ENCODE measurements at regions not wholly inside any gene's neighbourhood (a gene's known extent, or its start where the extent isn't known, plus 50 kb on each side); places are given as distances from the start of the nearest gene placed in this dataset.
"Not testable (repeated sequence)": the region's sequence is repeated elsewhere in the genome, so short reads cannot be mapped to it uniquely, and the experiment has no call there.

DNA sequence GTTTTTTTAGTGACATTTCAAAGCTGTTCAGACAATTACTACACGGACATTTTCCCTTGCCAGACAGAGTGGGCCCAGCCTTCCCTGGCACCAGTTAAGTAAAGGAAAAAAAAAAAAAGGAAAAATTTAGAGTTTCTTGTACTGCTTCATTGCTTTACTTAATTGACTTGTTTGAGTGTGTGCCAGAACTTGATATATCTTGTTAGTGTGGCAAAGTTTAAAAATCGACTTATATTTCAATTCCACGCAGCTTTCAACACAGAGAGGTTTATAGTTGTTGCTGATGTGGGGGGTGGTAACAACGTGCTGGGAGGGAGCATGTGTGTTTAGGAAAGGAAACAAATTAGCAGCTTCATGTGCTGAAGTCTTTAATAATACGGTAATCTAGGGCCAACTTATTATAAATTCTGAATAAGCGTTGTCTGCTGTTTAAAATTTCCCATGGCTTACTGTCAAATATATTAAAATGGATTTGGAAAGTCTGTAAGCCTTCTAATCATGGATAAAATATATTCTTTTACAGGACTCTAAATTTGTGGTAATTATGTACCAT, 1104.6 kb downstream of the SORCS3 start:
- in situ Hi-C loops (cut with HindIII; ENCODE audit: low sequenced_read_pairs) = no loop called here

DNA sequence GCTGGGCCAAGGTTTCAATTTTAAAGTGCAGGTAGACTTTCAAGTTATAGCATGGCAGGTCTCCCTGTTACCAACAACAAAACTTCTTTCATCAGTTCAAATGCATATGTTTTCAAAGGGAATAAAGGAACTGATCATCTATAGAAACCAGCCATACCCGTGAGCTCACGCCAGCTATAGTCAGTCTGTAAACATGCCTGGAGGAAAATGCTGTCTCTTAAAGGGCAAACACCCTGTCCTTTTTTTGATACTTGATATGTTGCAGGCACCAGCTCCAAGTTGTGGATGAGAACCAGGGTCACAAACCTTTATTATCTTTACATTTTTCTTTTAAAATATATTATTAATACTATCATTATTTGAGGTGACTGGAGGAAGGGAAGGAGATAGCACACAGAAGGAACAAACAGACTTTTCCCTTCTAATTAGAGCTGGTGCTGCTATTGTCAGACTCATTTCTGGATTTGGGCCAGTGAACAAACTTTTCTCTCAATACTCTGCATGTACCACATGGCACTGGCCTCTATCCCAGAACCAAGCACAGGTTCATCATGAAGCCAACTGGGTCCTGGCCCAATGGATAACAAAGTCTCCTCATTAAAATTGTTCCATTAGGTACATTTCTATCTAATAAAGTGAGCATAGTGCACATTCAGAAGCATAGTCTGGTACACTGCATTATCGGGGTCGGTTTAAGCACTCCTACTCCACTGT, 1102.4 kb downstream of the SORCS3 start:
- in situ Hi-C loops (cut with HindIII; ENCODE audit: low sequenced_read_pairs) = no loop called here

DNA sequence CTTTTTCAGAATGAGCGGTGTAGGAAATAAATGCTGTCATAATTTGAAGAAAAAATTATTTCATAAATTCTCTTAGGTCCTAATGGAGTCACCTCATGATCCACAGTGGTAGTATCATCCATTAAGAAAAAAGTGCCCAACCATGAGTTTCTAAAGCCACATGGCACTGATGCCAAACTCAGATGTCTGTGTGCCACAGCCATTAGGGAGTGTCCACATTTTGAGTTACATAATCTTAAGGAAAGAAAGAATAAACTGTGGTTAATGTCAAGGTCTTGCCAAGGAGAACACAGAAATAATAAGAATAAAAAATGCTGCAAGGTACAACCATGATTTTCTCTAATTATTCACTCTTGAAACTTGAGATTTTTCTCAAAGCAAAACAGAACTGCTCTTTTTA, 1101.8 kb downstream of the SORCS3 start:
- in situ Hi-C loops (cut with HindIII; ENCODE audit: low sequenced_read_pairs) = no loop called here

DNA sequence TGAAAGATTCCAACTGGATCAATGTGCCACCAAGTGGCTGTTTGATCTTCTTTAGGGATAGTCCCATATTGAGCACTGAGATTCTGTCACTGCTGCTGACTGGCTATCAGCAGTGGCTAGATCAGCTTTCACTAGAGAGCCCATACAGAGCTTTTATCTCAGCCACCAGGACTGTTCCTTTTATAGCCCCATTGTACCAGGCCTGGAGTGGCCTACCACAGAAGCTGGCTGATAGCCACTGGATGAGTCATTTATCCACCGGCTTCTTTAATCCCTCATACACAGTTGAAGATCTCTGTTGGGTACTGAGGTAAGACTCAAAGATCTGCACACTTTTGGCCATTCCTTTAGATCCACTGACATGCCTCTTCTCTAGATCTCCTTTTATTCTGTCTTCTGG, 1101.1 kb downstream of the SORCS3 start:
- in situ Hi-C loops (cut with HindIII; ENCODE audit: low sequenced_read_pairs) = no loop called here

DNA sequence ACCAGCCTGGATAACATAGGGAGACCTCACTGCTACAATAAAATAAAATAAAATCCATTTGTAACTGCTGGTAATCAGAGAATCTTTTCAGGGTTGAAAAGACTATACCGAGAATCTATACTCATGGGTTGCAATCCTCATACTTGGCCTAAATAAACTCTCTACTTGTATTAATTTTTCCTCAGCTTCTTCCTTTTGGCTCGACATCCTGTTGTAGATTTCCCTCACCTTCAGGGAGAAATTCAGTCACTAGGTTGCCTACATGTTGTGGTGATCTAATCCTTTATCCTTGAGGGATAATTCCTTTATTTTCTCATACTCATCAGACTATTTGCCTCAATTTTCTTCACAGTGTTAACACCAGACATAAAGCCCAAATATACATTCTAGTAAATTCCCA, 1093.4 kb downstream of the SORCS3 start:
- in situ Hi-C loops (cut with HindIII; ENCODE audit: low sequenced_read_pairs) = no loop called here

DNA sequence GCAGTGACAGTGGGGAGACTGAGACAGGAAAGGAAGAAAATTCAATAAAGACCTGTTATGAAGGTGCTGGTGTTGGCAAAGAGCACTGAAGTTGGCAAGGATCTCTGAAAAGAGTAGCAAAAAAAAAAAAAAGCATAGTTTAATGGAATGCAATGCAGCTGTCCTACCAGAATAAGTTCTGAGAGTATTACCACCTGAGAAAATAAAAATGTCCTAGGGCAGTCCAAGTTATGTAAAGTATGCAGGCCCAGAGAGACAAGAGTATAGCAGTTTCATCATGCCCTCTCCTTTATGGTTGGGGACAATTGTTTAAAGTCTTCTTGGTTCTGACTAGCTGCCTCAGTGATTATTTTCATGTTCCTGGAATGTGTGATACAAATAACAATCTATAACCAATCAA, 1092.8 kb downstream of the SORCS3 start:
- in situ Hi-C loops (cut with HindIII; ENCODE audit: low sequenced_read_pairs) = no loop called here

DNA sequence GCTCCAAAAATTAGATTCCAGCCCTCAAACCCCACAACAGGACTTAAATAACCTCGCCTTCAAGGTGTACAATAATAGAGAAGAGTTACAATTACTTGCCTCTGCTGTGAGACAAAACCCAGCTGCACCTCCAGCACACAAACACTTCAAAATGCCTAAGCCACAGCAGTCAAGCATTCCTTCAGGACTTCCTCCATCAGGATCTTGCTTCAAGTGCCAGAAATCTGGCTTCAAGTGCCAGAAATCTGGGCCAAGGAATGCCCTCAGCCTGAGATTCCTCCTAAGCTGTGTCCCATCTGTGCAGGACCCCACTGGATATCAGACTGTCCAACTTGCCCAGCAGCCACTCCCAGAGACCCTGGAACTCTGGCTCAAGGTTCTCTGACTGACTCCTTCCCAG, 1088.3 kb downstream of the SORCS3 start:
- in situ Hi-C loops (cut with HindIII; ENCODE audit: low sequenced_read_pairs) = no loop called here

DNA sequence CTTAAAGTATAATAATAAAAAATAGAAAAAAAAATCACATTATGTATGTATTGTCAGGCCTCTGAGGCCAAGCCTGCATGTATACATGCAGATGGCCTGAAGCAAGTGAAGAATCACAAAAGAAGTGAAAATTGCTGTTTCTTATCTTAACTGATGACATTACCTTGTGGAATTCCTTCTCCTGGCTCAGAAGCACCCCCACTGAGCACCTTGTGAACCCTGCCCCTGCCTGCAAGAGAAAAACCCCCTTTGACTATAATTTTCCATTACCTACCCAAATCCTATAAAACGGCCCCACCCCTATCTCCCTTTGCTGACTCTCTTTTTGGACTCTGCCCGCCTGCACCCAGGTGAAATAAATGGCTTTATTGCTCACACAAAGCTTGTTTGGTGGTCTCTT, 1086.5 kb downstream of the SORCS3 start:
- in situ Hi-C loops (cut with HindIII; ENCODE audit: low sequenced_read_pairs) = not testable (repeated sequence)

DNA sequence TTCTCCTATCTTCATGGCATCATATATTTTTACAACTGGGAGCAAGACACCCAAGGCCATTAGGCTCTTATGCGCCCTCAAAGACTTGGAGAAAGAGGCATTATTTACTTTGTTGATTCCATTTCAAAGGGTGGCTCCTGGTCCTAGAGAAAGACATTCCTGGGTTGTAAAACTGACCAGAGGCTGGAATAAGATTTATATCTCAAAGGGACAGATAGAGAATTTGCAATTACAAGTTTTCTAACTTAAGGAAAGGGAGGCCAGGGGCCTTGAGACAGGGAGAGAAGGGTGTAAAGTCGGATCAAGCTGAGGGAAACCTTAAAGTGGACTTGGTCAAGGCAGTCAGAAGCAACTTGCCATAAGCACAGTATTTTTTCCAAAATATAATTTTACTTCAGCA, 1086.0 kb downstream of the SORCS3 start:
- in situ Hi-C loops (cut with HindIII; ENCODE audit: low sequenced_read_pairs) = no loop called here

DNA sequence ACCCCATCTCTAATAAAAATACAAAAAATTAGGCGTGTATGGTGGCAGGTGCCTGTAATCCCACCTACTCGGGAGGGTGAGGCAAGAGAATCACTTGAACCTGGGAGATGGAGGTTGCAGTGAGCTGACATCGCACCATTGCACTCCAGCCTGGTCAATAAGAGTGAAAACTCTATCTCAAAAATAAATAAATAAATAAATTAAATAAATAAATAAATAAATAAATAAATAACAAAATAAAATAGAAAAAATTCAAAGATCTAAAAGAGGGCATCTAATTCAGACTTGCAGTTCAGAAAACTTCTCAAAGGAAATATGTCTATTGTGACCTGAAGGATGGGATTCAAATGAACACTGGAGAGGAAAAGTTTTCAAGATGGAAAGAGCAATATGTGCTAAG, 1085.1 kb downstream of the SORCS3 start:
- in situ Hi-C loops (cut with HindIII; ENCODE audit: low sequenced_read_pairs) = no loop called here

DNA sequence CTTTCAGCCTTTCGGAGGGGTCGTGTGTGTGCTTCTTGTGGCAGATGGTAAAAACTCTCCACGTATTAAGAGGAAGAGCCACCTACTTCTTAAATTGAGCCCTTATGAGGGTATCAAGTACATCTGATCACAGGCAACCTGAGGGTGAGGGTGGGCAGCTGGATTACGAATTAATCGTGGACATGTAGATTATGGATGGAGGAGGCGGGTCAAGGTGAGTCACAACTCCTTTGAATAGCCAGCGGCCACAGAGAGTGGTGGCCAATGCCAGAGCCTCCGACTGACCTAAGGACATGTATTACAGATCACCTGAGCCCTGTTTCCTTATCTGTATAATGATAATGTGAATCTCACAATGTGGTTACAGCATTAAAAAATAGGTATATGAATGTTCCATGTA, 1083.9 kb downstream of the SORCS3 start:
- in situ Hi-C loops (cut with HindIII; ENCODE audit: low sequenced_read_pairs) = no loop called here

DNA sequence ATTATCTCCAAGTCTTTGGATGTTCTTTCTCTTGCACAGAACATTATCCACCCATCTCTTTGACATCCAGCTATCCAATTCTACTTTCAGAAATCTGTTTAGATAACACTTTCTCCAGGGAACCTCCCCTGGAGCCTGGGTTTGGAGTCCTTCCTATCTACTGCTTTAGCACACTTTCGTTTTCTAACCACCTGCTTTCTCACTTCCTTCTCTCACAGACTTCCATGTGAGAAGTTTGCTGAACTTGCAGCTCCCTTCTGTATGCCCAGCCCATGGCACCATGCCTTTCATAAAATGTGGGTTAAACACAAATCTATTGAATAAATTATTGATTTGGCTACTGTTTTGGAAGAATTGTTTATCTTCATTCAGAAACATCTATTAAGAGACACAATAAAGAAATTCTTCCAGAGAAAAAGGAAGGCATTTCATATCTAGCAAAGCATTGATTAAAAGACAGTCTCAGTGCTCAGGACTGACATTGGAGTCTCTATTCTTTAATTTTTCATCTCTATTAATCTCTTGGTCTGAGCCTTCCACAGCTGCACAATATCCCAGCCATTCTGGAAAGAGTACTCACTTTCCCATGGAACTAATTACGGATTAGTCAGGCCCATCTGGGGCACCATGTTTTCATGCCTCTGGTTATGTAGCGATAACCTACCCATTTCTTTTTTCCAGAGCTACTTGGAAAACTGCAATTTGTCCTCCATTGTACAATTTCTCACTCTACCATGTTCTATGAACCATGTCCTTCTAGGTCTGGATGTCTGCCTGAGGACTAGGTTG, 1077.3 kb downstream of the SORCS3 start:
- in situ Hi-C loops (cut with HindIII; ENCODE audit: low sequenced_read_pairs) = no loop called here

DNA sequence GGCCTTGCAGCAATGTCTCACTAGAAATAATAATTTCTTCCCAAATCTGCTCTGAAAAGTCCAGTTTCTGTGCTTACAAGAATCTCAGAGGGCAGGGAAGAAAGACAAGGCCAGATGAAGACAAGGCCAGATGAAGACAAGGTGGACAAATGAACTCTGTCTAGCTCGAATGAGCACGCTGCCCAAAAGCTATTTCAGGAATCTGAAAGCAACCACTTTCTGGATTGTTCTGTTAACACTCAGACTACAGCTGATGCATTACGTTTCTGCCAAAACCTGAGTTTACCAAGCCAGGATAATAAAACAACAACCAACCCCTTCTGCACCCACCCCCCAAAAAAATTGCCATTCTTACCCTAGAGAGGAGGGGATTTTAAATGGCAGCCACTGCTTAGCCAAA, 1073.6 kb downstream of the SORCS3 start:
- in situ Hi-C loops (cut with HindIII; ENCODE audit: low sequenced_read_pairs) = no loop called here

DNA sequence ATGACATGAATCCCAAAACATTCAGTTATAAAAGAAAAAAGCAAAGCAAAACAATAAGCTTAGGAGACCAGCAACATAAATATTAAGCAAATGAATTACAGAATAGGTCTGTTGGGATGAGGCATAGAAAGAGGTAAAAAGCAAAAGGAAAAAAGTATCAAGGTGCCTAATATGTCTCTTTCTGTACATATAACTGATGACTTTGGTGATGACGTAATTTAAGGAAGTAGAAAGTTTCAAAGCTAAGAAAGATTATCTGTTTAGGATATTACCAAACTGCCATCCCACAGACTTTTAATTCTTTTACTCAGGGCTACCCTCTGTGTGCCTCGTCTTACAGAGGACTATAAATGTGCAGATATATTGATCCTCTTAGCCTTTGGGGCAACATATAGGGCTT, 1066.5 kb downstream of the SORCS3 start:
- in situ Hi-C loops (cut with HindIII; ENCODE audit: low sequenced_read_pairs) = no loop called here

DNA sequence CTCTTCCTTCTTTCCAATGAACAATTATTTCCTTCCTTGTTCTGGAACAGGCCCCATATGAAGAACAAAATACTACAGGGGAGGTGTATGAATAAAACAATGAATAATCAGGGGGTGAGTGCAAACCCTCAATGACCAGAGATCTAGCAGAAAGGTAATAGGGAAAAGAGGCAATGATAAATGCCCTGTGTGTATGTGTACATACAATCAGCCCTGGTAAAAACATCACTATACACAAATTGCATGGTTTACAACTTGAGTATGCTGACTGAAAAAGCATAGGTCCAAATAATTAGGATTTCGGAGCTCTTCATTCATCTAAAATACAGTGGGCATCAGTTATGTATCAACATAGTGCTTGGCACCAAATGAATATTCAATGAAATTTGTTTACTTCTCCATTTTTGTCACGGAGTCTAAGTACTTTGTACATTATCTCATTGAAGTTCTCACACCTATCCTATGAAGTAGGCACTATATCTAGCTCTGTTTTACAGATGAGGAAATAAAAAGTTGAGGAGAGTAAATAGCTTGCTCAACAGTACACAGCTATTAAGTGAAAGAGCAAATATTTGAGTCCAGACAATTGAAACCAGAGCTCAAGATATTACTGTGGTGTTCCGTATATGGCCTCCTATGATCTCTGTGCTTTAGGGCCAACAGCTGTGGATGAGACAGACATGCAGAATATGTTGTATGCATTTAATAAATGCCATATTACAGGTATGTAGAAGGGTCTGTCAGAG, 1065.4 kb downstream of the SORCS3 start:
- in situ Hi-C loops (cut with HindIII; ENCODE audit: low sequenced_read_pairs) = no loop called here

DNA sequence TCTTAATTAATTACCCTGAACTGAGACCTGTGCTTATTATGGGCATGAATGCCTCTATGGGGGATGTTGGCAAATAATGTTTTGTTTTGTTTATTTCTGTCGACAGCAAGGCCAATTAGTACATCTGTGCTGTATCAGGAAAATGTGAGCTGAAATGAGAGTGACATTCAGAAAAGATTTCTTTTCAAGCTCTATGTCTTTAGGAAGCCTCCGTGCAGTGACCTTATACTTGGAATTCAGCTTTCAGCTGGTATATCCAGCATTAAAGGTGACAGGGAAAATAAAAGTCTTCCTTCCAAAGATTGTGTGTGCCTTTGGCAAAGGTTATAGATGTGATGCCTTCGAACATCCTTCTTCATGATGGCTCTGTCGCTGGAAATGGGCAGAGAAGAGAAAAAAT, 1061.1 kb downstream of the SORCS3 start:
- in situ Hi-C loops (cut with HindIII; ENCODE audit: low sequenced_read_pairs) = no loop called here

DNA sequence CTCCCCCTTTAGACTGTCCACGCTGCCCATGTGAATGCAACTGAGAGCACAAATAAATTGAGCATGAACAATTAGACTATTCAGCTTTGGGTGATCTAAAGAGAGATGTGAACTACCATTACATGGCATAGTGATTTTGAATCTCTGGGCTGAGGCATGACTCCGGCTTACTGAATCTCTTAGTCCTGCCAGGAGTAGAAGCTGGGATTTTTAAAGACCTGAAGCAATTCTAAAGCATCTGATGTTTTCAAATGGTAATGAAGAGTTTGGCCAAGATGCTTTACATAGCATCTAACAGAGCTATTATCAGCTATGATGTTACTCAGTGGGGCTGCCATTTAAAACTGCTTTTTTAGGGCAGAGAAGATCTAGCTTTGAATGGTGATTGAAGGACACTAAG, 1059.1 kb downstream of the SORCS3 start:
- in situ Hi-C loops (cut with HindIII; ENCODE audit: low sequenced_read_pairs) = no loop called here

DNA sequence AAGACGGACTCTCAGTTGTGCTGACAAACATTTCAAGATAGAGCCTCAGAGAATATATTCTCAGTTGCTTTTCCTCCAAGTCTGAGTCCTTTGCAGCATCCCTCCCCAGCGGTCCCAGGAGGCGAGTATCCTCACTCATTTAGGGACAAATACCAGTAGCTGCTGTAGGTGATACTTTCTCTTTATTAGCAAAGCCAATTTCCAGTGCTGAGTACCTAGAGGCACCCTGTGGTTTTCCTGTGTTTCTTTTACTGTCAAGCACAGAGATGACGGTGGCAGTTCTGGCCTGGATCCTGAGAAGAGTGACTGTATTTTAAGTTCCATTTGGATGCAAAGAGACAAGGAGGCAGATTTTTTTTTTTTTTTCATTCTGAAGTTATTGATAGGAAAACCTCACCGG, 1058.4 kb downstream of the SORCS3 start:
- in situ Hi-C loops (cut with HindIII; ENCODE audit: low sequenced_read_pairs) = no loop called here

DNA sequence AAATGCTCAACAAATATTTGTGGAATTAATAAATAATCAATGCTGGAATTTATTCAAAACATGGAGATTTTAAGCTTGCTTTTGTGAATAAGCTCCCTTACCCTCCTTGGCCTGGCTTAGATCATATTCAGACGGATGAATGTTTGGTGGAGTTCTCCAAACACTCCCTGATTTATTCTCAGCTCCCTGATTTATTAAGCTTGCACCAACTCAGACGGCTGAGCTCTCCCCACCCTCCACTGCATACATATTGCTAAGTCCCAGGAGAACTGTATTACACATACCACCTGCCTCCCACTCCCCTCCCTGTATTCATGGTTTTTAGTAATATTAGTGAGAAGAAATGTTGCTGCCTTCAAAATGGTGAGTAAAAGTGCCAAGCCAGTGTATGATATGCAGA, 1057.5 kb downstream of the SORCS3 start:
- in situ Hi-C loops (cut with HindIII; ENCODE audit: low sequenced_read_pairs) = no loop called here

DNA sequence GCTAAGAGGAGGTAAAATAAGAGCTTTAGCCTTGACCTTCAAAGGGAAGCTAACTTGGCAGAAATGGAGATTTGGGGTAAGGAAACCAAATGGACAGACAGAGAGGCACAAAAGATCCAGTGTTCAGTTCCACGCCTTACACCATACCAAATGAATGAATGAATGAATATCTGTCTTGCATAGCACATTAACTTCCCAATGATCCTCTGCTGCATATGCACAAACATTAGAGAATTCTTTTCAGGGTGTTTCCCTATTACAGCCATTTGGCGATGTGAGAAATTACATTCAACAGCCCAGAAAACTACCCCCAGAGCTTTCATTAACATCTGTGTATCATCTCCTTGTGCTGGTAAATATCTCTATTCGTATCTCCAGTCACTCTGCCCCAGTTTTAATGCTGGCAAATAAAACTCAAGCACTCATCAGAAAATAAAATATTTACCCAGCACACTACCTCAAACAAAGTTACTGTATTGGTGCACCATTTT, 1056.2 kb downstream of the SORCS3 start:
- in situ Hi-C loops (cut with HindIII; ENCODE audit: low sequenced_read_pairs) = no loop called here

DNA sequence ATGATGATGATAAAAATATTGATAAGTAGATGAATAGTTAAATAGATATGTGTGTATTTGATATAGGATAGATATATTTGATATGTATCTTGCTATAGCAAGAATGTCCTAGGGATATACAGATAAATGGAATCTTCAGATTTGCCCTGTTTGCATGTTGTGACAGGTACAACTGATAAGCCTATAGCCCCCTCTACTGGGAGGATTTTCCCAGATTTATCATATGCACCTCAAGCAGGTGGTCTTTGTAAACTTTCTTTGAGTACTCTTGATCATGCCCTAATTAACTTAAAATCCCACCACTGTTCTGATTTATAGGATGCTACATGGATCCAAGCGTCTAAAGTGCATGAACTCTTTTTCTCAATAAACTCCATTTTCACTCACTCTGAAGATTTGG, 1050.7 kb downstream of the SORCS3 start:
- in situ Hi-C loops (cut with HindIII; ENCODE audit: low sequenced_read_pairs) = no loop called here

All from DLD1 (cell line).